Stimulated activated CD8-positive, alpha-beta memory T cell treated with anti-CD3 and anti-CD28 coated beads, Interleukin-4, amount 100 ng/mL, for 48 hours (primary cell): ENCODE measurements at regions not wholly inside any gene's neighbourhood (a gene's known extent, or its start where the extent isn't known, plus 50 kb on each side); places are given as distances from the start of the nearest gene placed in this dataset.
"Not testable (repeated sequence)": the region's sequence is repeated elsewhere in the genome, so short reads cannot be mapped to it uniquely, and the experiment has no call there.

Experiments
- DNase-seq: peaks from one replicate; pipeline ENCODE4 v3.0.0-alpha.2; 2020

- no peak for DNase-seq
Measured at GRCh38 chr5:9782826-9783560, 152.8 kb upstream of the TAS2R1 start.

- DNase-seq, result no peak
Measured at GRCh38 chr5:9781890-9782289, 151.7 kb upstream of the TAS2R1 start.

GRCh38 chr5:9781275-9781674 lies 151.1 kb upstream of the TAS2R1 start:
- DNase-seq, result no peak

- DNase-seq, result no peak
Measured at GRCh38 chr5:9780501-9780900, 150.3 kb upstream of the TAS2R1 start.

- no peak for DNase-seq
Measured at GRCh38 chr5:9776525-9776924, 146.4 kb upstream of the TAS2R1 start.

- DNase-seq, result no peak
Measured at GRCh38 chr5:9775339-9775738, 145.2 kb upstream of the TAS2R1 start.

GRCh38 chr5:9774472-9775079 lies 144.4 kb upstream of the TAS2R1 start:
- DNase-seq, result no peak

GRCh38 chr5:9771079-9771478 lies 140.9 kb upstream of the TAS2R1 start:
- no peak for DNase-seq

GRCh38 chr5:9766581-9766980 lies 136.4 kb upstream of the TAS2R1 start:
- DNase-seq, result no peak

GRCh38 chr5:9765419-9766140 lies 135.4 kb upstream of the TAS2R1 start:
- no peak for DNase-seq

- DNase-seq, result no peak
Measured at GRCh38 chr5:9761706-9762105, 131.6 kb upstream of the TAS2R1 start.

- DNase-seq, result not testable (repeated sequence)
Measured at GRCh38 chr5:9752670-9753069, 122.5 kb upstream of the TAS2R1 start.

- no peak for DNase-seq
Measured at GRCh38 chr5:9743507-9743906, 113.4 kb upstream of the TAS2R1 start.

- DNase-seq, result no peak
Measured at GRCh38 chr5:9742848-9743247, 112.7 kb upstream of the TAS2R1 start.

- no peak for DNase-seq
Measured at GRCh38 chr5:9739135-9739534, 109.0 kb upstream of the TAS2R1 start.

- DNase-seq, result no peak
Measured at GRCh38 chr5:9737265-9737664, 107.1 kb upstream of the TAS2R1 start.

GRCh38 chr5:9733486-9733885 lies 103.3 kb upstream of the TAS2R1 start:
- DNase-seq, result no peak

- DNase-seq, result no peak
Measured at GRCh38 chr5:9731159-9731558, 101.0 kb upstream of the TAS2R1 start.

- no peak for DNase-seq
Measured at GRCh38 chr5:9728261-9728660, 98.1 kb upstream of the TAS2R1 start.

GRCh38 chr5:9726931-9727330 lies 96.8 kb upstream of the TAS2R1 start:
- DNase-seq, result no peak

GRCh38 chr5:9725265-9725664 lies 95.1 kb upstream of the TAS2R1 start:
- not testable (repeated sequence) for DNase-seq

- DNase-seq, result no peak
Measured at GRCh38 chr5:9724707-9725106, 94.6 kb upstream of the TAS2R1 start.

- no peak for DNase-seq
Measured at GRCh38 chr5:9722601-9723180, 92.5 kb upstream of the TAS2R1 start.

GRCh38 chr5:9721161-9721560 lies 91.0 kb upstream of the TAS2R1 start:
- DNase-seq, result no peak
